Peyer's patch (tissue), 4 donors: ENCODE measurements at regions not wholly inside any gene's neighbourhood (a gene's known extent, or its start where the extent isn't known, plus 50 kb on each side); places are given as distances from the start of the nearest gene placed in this dataset.

Experiments
- CTCF ChIP-seq, 6 experiments: fragments of 450-650 bp in 4 of 6; fragments of 200-600 bp in 2 of 6; sonication (generic) in 1 of 6; IDR thresholded peaks; one replicate each; pipeline ENCODE4 v1.5.1; 2017 to 2019; ENCODE audit warnings: antibody characterized with exemption in 6 of 6, mild to moderate bottlenecking in 3 of 6, moderate library complexity in 1 of 6
- POLR2A ChIP-seq, 2 donors: fragments of 450-650 bp; IDR thresholded peaks; one replicate each; pipeline ENCODE4 v1.5.1; 2017; ENCODE audit warnings: antibody characterized with exemption in 2 of 2, mild to moderate bottlenecking in 2 of 2, moderate library complexity in 2 of 2

GRCh38 chr17:437545-437944 is 84.9 kb upstream of the RPH3AL start:
- no peak for TF ChIP-seq POLR2A (IDR thresholded peaks at IDR 0.05)
- TF ChIP-seq CTCF (IDR thresholded peaks at IDR 0.05) = no peak
